Heart left ventricle (tissue), 13 donors: ENCODE measurements at regions not wholly inside any gene's neighbourhood (a gene's known extent, or its start where the extent isn't known, plus 50 kb on each side); places are given as distances from the start of the nearest gene placed in this dataset.

Source experiments
- POLR2A ChIP-seq, 2 donors: fragments of 450-650 bp; IDR thresholded peaks; one replicate each; pipeline ENCODE4 v1.6.1; 2017; ENCODE audit warnings: antibody characterized with exemption in 2 of 2, mild to moderate bottlenecking in 2 of 2, moderate library complexity in 2 of 2
- TF ChIP-seq, protein P1 (sequence below), 12 donors: fragments of 200-600 bp; sonication (generic) in 4 of 12; IDR thresholded peaks; one replicate each; pipeline versions ENCODE4 v1.5.0 to v1.8.0; 2018 to 2022; ENCODE audit warnings: antibody characterized with exemption in 12 of 12, mild to moderate bottlenecking in 5 of 12
- donor health status: ischemic (EF 13 %, LVEDD 7.1; RV severe dilation, severe dysfunction).
- donor health status: DM: no; HTN: yes; CAD: no.
- donor health status: DM: no; HTN: no; CAD: no.
- donor health status: ischemic (EF 25% LVEDD 6.9; RV normal size, moderate dysfunction).
- donor health status: ischemic (EF 25% LVEDD 5.7; RV mildly dilated, moderate dysfunction).
- donor health status: ischemic (EF 35%, LVEDD 5.7; RV mildly dilated, moderate dysfunction).
- donor health status: nonischemic (EF 11% LVEDD 7.7; RV severe dilation, severe dysfunction).
- donor health status: DM: yes; HTN: yes; CAD: no.
- donor health status: PGD.
- donor health status: ischemic (EF 29% LVEDD 5.4; RV normal size, mild dysfunction).
- donor health status: nonischemic (EF 23%, LVEDD 6.1; RV moderate dilation, normal function).

GRCh38 chrX:97692575-97692974 is 808.9 kb downstream of the RPA4 start:
- TF ChIP-seq, protein P1, sequence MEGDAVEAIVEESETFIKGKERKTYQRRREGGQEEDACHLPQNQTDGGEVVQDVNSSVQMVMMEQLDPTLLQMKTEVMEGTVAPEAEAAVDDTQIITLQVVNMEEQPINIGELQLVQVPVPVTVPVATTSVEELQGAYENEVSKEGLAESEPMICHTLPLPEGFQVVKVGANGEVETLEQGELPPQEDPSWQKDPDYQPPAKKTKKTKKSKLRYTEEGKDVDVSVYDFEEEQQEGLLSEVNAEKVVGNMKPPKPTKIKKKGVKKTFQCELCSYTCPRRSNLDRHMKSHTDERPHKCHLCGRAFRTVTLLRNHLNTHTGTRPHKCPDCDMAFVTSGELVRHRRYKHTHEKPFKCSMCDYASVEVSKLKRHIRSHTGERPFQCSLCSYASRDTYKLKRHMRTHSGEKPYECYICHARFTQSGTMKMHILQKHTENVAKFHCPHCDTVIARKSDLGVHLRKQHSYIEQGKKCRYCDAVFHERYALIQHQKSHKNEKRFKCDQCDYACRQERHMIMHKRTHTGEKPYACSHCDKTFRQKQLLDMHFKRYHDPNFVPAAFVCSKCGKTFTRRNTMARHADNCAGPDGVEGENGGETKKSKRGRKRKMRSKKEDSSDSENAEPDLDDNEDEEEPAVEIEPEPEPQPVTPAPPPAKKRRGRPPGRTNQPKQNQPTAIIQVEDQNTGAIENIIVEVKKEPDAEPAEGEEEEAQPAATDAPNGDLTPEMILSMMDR (IDR thresholded peaks at IDR 0.05) = no peak
- no peak for TF ChIP-seq POLR2A (IDR thresholded peaks at IDR 0.05)
